ENCODE measurements at regions not wholly inside any gene's neighbourhood (a gene's known extent, or its start where the extent isn't known, plus 50 kb on each side); places are given as distances from the start of the nearest gene placed in this dataset.

- WGBS (ENCODE audit: insufficient coverage, insufficient read length) = no CpG with 5 or more reads among the region's 1 CpG
- H3K9me3 ChIP-seq (ENCODE audit: control insufficient read depth, insufficient read depth, low read length) = no peaks in the 10 kb centered on the region
- no peaks in the 10 kb centered on the region for H3K4me1 ChIP-seq (ENCODE audit: control insufficient read depth, insufficient read depth, low read length)
- no peaks in the 10 kb centered on the region for H3K36me3 ChIP-seq (ENCODE audit: control insufficient read depth, insufficient read depth, low read length)
- H3K27ac ChIP-seq (ENCODE audit: low read length) = no peak overlapping the region
- H3K27me3 ChIP-seq (ENCODE audit: control insufficient read depth, insufficient read depth, low read length) = no peaks in the 10 kb centered on the region
- H3K4me3 ChIP-seq (ENCODE audit: low read length) = no peak overlapping the region
- DNase-seq (ENCODE audit: low read depth, low spot score) = no peak
Measured at GRCh38 chr5:35458824-35459207, 158.8 kb upstream of the SPEF2 start.

DNA sequence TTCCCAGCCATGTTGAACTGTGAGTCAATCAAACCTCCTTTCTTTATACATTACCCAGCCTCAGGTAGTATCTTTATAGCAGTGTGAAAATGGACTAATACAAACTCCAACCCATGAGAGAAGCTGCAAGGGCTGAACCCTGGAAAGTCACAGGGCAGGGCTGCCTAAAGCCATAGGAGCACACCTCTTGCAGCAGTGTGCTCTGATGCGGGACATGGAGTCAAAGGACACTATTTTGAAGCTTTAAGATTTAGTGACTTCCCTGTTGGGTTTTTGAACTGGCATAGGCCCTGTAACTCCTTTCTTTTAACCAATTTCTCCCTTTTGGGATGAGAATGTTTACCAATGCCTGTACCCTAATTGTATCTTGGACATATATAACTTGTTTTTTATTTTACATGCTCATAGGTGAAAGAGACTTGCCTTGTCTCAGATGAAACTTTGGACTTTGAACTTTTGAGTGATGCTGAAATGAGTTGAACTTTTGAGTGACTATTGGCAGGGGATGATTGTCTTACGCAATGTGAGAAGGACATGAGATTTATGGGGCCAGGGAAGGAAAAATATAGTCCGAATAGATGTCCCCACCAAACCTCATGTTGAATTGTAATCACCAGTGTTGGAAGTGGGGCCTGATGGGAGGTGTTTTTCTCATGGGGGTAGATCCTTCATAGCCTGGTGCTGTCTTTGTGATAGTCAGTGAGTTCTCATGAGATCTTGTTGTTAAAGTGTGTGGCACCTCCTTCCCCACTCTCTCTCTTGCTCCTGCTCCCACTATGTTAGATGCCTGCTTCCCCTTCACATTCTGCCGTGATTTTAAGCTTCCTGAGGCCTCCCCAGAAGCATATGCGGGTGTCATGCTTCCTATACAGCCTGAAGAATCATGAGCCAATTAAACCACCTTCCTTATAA, 159.5 kb upstream of the SPEF2 start:
- Histone ChIP-seq H3K9me3 (ENCODE audit: control insufficient read depth, insufficient read depth, low read length) (no peaks in the 10 kb centered on the region), H3K27me3 (ENCODE audit: control insufficient read depth, insufficient read depth, low read length) (no peaks in the 10 kb centered on the region), H3K27ac (ENCODE audit: low read length) (no peak overlapping the region), H3K4me1 (ENCODE audit: control insufficient read depth, insufficient read depth, low read length) (no peaks in the 10 kb centered on the region), H3K4me3 (ENCODE audit: low read length) (no peak overlapping the region), H3K36me3 (ENCODE audit: control insufficient read depth, insufficient read depth, low read length) (no peaks in the 10 kb centered on the region)
- WGBS (ENCODE audit: insufficient coverage, insufficient read length) = no CpG with 5 or more reads among the region's 5 CpGs
- no peak for DNase-seq (ENCODE audit: low read depth, low spot score)

DNA sequence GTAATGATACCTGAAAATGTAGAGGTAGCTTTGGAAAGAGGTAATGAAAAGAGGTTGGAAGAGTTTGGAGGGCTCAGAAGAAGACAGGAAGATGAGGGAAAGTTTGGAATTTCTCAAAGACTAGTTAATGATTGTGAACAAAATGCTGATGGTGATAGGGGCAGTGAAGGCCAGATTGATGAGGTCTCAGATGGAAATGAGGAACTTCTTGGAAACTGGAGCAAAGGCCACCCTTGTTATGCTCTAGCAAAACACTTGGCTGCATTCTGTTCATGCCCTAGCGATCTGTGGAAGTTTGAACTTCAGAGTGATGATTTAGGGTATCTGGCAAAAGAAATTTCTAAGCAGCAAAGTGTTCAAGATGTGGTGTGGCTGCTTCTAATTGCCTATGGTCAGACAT, 161.2 kb upstream of the SPEF2 start:
- WGBS (ENCODE audit: insufficient coverage, insufficient read length) = no CpG with 5 or more reads among the region's 1 CpG
- H3K4me3 ChIP-seq (ENCODE audit: low read length) = no peak overlapping the region
- no peaks in the 10 kb centered on the region for H3K4me1 ChIP-seq (ENCODE audit: control insufficient read depth, insufficient read depth, low read length)
- no peaks in the 10 kb centered on the region for H3K36me3 ChIP-seq (ENCODE audit: control insufficient read depth, insufficient read depth, low read length)
- DNase-seq (ENCODE audit: low read depth, low spot score) = no peak
- H3K27ac ChIP-seq (ENCODE audit: low read length) = no peak overlapping the region
- H3K9me3 ChIP-seq (ENCODE audit: control insufficient read depth, insufficient read depth, low read length) = no peaks in the 10 kb centered on the region
- no peaks in the 10 kb centered on the region for H3K27me3 ChIP-seq (ENCODE audit: control insufficient read depth, insufficient read depth, low read length)

- H3K4me1 ChIP-seq (ENCODE audit: control insufficient read depth, insufficient read depth, low read length) = no peaks in the 10 kb centered on the region
- H3K27ac ChIP-seq (ENCODE audit: low read length) = no peak overlapping the region
- no peaks in the 10 kb centered on the region for H3K9me3 ChIP-seq (ENCODE audit: control insufficient read depth, insufficient read depth, low read length)
- no peaks in the 10 kb centered on the region for H3K27me3 ChIP-seq (ENCODE audit: control insufficient read depth, insufficient read depth, low read length)
- WGBS (ENCODE audit: insufficient coverage, insufficient read length) = no CpG with 5 or more reads among the region's 3 CpGs
- no peak for DNase-seq (ENCODE audit: low read depth, low spot score)
- H3K36me3 ChIP-seq (ENCODE audit: control insufficient read depth, insufficient read depth, low read length) = no peaks in the 10 kb centered on the region
- no peak overlapping the region for H3K4me3 ChIP-seq (ENCODE audit: low read length)
Measured at GRCh38 chr5:35454011-35454525, 163.6 kb upstream of the SPEF2 start.

DNA sequence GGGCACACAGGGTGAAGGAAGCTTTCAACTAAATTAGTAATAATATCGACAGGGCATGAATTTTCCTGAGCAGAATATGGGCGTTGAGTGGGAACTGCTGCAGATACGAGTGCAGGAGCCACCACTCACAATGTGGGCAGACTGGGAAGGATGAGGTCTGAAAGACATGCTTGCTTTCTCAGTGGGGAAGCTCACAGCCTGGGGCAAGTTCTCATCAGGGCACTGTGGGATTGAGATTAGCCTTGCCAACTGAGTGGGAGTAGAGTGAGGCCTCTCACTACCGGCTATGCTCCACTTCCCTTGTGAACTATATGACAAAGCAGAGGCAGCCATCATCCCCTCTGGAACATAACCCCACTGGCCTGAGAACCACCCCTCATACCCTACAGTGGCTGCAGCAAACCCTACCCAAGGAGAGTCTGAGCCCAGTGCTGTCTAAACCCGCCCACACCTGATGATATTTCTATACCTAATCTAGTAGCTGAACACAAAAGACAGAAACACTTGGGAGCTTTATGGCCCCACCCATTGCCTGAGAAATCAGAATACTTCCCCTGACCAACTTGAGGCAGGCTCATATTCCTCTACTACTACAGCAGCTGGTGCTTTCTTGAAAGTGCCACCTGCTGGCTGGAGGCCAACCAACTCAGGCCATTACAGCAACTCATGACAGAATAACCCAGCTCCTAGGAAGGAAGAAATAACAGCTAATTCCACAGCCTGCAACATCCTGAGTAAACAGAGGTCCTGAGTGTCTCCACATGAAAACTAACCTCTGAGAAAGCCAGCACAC, 173.7 kb upstream of the SPEF2 start:
- H3K27ac ChIP-seq (ENCODE audit: low read length) = no peak overlapping the region

DNA sequence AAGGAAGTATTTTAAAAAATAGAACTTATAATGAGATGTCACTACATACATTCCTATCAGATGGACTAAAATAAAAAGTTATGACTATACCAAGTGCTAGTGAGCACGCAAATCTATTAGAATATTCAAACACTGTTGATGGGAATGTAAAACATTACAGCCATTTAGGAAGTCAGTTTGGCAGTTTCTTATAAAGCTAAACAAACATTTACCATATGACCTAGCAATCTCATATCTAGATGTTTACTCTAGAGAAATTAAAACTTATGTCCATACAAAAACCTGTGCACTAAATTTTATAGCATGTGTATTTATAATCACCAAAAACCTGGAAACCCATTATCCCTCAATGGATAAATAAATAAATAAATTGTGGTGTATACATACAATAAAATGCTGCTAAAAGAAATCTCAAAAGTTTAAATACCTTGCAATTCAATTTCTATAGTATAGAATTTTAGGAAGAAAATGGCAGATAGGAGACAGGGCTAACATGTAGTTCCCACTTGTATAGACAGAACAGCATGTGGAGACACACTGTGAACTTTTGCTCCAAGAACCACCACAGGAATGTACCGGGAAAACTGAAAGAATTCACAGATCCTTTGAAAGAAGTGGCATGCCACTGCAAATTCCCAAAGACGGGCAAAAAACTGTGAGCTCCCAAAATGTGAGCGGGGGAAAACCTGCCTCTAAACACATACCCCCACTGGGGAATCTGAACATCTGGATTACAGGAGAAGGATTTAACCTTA, 174.6 kb upstream of the SPEF2 start:
- H3K27ac ChIP-seq (ENCODE audit: low read length) = no peak overlapping the region
- no CpG with 5 or more reads among the region's 4 CpGs for WGBS (ENCODE audit: insufficient coverage, insufficient read length)
- no peaks in the 10 kb centered on the region for H3K9me3 ChIP-seq (ENCODE audit: control insufficient read depth, insufficient read depth, low read length)
- no peaks in the 10 kb centered on the region for H3K36me3 ChIP-seq (ENCODE audit: control insufficient read depth, insufficient read depth, low read length)
- no peak for DNase-seq (ENCODE audit: low read depth, low spot score)
- H3K4me3 ChIP-seq (ENCODE audit: low read length) = no peak overlapping the region
- no peaks in the 10 kb centered on the region for H3K4me1 ChIP-seq (ENCODE audit: control insufficient read depth, insufficient read depth, low read length)
- no peaks in the 10 kb centered on the region for H3K27me3 ChIP-seq (ENCODE audit: control insufficient read depth, insufficient read depth, low read length)

More for the DNA sequence above, 173.7 kb upstream of the SPEF2 start:
- Histone ChIP-seq H3K27me3 (ENCODE audit: control insufficient read depth, insufficient read depth, low read length) (no peaks in the 10 kb centered on the region), H3K4me1 (ENCODE audit: control insufficient read depth, insufficient read depth, low read length) (no peaks in the 10 kb centered on the region), H3K36me3 (ENCODE audit: control insufficient read depth, insufficient read depth, low read length) (no peaks in the 10 kb centered on the region), H3K9me3 (ENCODE audit: control insufficient read depth, insufficient read depth, low read length) (no peaks in the 10 kb centered on the region), H3K4me3 (ENCODE audit: low read length) (no peak overlapping the region)
- WGBS (ENCODE audit: insufficient coverage, insufficient read length) = no CpG with 5 or more reads among the region's 5 CpGs
- DNase-seq (ENCODE audit: low read depth, low spot score) = no peak

GRCh38 chr5:35440409-35440808, 177.3 kb upstream of the SPEF2 start:
- Histone ChIP-seq H3K36me3 (ENCODE audit: control insufficient read depth, insufficient read depth, low read length) (no peaks in the 10 kb centered on the region), H3K27ac (ENCODE audit: low read length) (no peak overlapping the region), H3K9me3 (ENCODE audit: control insufficient read depth, insufficient read depth, low read length) (no peaks in the 10 kb centered on the region), H3K4me3 (ENCODE audit: low read length) (no peak overlapping the region), H3K4me1 (ENCODE audit: control insufficient read depth, insufficient read depth, low read length) (no peaks in the 10 kb centered on the region), H3K27me3 (ENCODE audit: control insufficient read depth, insufficient read depth, low read length) (no peaks in the 10 kb centered on the region)
- DNase-seq (ENCODE audit: low read depth, low spot score) = no peak
- WGBS (ENCODE audit: insufficient coverage, insufficient read length) = no CpG with 5 or more reads among the region's 2 CpGs

GRCh38 chr5:35438786-35439185, 178.9 kb upstream of the SPEF2 start:
- H3K36me3 ChIP-seq (ENCODE audit: control insufficient read depth, insufficient read depth, low read length) = no peaks in the 10 kb centered on the region
- no peak for DNase-seq (ENCODE audit: low read depth, low spot score)
- H3K27me3 ChIP-seq (ENCODE audit: control insufficient read depth, insufficient read depth, low read length) = no peaks in the 10 kb centered on the region
- H3K4me1 ChIP-seq (ENCODE audit: control insufficient read depth, insufficient read depth, low read length) = no peaks in the 10 kb centered on the region
- no CpG with 5 or more reads among the region's 2 CpGs for WGBS (ENCODE audit: insufficient coverage, insufficient read length)
- H3K9me3 ChIP-seq (ENCODE audit: control insufficient read depth, insufficient read depth, low read length) = no peaks in the 10 kb centered on the region
- no peak overlapping the region for H3K27ac ChIP-seq (ENCODE audit: low read length)
- H3K4me3 ChIP-seq (ENCODE audit: low read length) = no peak overlapping the region

DNA sequence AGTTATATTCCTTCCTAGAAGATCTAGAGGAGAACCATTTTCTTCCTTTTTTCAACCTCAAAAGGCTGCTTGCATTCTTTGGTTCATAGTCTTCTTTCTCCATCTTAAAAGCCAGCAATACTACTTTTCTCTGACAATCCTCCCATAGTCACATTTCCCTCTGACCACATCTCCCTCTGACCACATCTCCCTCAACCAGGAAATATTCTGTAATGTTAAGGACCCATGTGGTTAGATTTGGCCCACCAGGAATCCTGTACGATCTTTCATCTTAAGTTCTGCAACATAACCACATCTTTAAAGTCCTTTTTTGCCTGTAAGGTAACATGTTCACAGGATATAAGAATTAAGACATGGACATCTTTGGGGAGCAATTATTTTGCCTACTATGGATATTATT, 179.4 kb upstream of the SPEF2 start:
- H3K9me3 ChIP-seq (ENCODE audit: control insufficient read depth, insufficient read depth, low read length) = no peaks in the 10 kb centered on the region
- no CpG with 5 or more reads among the region's 1 CpG for WGBS (ENCODE audit: insufficient coverage, insufficient read length)
- no peak overlapping the region for H3K27ac ChIP-seq (ENCODE audit: low read length)
- H3K4me3 ChIP-seq (ENCODE audit: low read length) = no peak overlapping the region
- DNase-seq (ENCODE audit: low read depth, low spot score) = no peak
- H3K4me1 ChIP-seq (ENCODE audit: control insufficient read depth, insufficient read depth, low read length) = no peaks in the 10 kb centered on the region
- H3K36me3 ChIP-seq (ENCODE audit: control insufficient read depth, insufficient read depth, low read length) = no peaks in the 10 kb centered on the region
- H3K27me3 ChIP-seq (ENCODE audit: control insufficient read depth, insufficient read depth, low read length) = no peaks in the 10 kb centered on the region

GRCh38 chr5:35436400-35437057, 181.1 kb upstream of the SPEF2 start:
- DNase-seq (ENCODE audit: low read depth, low spot score) = no peak
- H3K27ac ChIP-seq (ENCODE audit: low read length) = no peak overlapping the region

More at GRCh38 chr5:35436400-35437057, 181.1 kb upstream of the SPEF2 start:
- H3K4me1 ChIP-seq (ENCODE audit: control insufficient read depth, insufficient read depth, low read length) = no peaks in the 10 kb centered on the region
- no CpG with 5 or more reads among the region's 6 CpGs for WGBS (ENCODE audit: insufficient coverage, insufficient read length)
- no peaks in the 10 kb centered on the region for H3K36me3 ChIP-seq (ENCODE audit: control insufficient read depth, insufficient read depth, low read length)
- H3K4me3 ChIP-seq (ENCODE audit: low read length) = no peak overlapping the region
- no peaks in the 10 kb centered on the region for H3K27me3 ChIP-seq (ENCODE audit: control insufficient read depth, insufficient read depth, low read length)
- H3K9me3 ChIP-seq (ENCODE audit: control insufficient read depth, insufficient read depth, low read length) = no peaks in the 10 kb centered on the region

All from iPS DF 6.9 (cell line).